GM18873 (cell line): ENCODE measurements at regions not wholly inside any gene's neighbourhood (a gene's known extent, or its start where the extent isn't known, plus 50 kb on each side); places are given as distances from the start of the nearest gene placed in this dataset.

Experiments
- ATAC-seq: cut with Tn5 transposase; IDR thresholded peaks from one replicate; pipeline ENCODE4 v1.9.1; 2021; ENCODE audit warnings: mild to moderate bottlenecking, moderate library complexity, moderate number of reproducible peaks; ENCODE audit not compliant: unreplicated experiment, low FRiP score

DNA sequence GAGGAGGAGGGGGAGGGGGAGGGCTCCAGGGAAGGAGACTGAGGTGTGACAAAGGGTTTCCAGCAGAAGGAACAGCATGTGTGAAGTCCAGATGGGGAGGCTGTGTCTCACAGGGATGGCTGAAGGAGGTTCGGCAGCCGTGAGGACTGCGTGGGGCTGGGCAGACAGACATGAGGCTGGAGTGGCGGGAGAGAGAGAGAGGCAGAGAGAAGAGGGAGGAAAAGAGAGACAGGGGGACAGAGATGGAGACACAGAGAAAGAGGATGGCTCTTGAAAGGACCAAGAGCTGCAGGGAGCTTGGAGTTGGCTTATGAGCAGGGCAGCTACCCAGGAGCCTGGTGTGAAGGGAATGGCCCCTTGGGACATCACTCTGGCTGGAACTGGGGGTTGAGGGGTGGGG lies 138.9 kb upstream of the ASB18 start:
- ATAC-seq: no peak

DNA sequence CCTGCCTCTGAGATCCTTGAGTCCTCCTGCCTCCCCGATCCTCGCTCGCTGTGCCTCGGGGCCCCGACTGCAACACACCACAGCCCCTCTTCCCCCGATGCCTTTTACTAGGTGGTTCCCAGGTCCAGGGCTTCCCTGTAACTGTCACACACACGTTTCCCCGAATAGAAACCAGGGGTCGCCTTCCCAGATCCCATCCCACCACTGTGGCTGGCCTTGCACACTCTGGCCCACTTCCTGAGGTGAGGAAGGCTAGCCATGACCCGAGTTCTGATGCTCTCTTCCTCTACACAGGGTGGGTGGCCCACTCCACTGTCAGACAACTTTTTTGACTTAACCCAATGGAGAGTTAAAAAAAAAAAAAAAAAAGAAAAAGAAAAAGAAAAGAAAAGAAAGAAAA lies 139.6 kb upstream of the ASB18 start:
- no peak for ATAC-seq

DNA sequence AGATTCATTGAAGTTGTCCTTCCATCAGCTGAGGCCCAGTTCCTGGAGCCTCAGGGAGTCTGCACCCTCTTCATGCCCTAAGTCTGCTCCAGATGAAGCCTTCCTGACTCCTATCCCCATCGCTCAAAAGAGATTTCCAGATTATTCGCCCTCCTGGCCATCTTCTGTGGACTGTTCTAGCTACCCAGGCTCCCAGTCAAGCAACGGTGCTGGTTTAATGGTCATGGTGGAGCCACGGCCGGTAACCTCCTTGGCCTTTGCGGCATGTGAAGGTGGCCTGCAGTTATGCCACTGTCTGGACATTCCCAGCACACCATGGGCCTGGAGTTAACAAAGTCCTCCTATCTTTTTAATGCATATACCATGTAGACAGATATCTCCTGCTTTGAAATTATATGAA lies 140.1 kb upstream of the ASB18 start:
- no peak for ATAC-seq

DNA sequence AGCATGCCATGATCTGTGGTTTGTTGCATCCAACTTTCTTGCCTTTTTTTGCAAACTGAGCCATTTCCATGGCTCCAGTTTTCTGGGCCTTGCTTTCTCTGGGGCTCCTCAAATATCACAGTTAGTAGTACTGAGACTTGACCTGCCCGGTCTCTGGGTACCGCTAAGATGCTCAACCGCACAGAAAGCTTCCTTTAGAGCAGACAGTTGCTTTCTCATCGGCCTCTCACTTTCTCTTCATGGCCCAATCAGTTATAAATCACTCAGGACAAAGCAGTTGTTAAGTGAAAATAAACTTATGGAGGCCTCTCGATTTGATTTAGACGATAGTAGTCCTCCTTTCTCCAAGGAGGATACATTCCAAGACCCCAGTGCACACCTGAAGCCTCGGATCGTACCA lies 141.2 kb upstream of the ASB18 start:
- no peak for ATAC-seq

DNA sequence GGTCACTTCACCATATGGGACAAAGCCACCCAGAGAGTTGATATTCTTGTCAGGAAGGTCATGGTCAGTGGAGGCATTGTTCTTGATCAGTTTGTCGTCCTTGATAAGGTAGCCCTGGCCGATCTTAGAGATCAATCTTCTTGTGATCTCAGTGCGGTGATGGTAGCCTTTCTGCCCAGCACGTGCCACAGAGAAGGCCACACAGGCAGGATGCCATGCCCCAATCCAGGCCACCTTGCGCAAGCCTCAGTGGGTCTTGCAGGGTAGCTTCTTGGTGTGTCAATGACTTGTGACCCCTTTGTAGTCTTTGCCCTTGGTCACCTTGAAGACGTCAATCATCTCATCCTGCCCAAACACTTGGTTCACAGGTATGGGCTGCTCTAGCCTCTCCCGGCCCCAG lies 143.9 kb upstream of the ASB18 start:
- no peak for ATAC-seq

DNA sequence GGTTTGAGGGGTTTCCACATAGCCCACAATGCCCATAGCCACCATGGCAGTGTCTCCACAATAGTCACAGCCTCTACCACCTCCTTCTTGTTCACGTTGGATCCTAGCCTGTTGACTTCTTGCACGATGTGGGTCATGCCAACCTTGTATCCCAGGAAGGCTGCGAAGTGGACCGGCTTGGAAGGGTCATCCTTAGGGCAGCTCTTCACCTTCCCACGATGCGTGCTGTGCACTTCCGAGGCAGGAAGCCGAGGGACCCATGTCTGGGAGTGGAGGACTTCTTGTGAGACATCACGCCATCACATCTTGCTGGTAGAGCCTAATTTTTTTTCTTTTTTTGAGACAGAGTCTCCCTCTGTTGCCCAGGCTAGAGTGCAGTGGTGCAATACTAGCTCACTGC lies 144.6 kb upstream of the ASB18 start:
- no peak for ATAC-seq

DNA sequence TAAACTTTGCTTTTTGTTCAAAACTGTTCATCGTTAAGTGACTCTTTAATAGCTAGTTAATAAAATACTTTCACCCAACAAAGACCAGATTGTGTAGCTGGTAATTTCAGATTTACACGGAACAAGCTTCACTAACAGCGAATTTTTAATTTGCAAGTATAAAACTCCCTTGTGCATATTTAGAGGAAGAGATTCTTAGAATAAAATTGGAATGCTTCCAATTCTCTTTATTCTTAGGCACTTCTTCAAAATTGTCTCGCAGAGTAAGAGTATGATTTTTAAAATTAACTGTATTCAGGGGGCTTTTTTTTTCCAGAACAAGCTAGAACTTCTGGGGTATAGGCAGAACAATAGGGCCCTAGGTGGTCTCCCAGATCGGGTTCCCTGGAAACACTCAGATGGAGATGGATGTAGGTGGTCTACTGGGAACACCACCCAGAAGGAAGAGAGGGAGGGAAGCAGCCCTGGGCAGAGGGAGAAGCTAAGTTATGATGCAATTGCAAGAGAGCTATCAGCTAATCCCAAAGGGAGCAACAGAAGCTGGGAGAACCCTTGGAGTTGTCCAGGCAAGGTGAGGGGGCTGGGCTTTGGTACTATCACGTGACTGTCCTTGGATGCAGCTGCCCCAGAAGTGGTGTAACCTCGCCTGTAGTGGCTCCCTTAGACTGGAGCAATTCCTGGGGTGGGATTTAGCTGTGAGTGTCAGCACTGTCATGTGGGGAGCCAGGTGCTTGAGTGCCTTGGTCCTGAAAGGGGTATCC lies 151.7 kb upstream of the ASB18 start:
- ATAC-seq: no peak

DNA sequence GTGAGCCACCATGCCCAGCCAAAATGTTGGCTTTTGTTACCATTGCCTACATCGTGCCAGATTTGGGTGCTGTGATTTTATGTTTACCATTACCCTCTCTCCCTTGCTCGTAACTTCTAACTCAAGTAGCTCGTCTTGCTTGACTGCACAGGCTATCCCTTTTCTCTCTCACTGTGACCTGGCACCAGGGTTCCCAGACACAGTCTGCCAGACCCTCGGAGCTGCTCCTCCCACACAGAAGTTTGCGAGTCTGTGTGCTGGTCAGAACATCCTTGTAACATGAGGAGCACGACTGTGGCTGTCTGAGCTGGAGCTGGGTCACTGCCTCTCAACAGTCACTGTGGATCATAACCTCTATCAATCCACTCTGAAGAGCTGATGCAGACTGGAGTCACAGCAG lies 152.5 kb upstream of the ACKR3 start:
- no peak for ATAC-seq

DNA sequence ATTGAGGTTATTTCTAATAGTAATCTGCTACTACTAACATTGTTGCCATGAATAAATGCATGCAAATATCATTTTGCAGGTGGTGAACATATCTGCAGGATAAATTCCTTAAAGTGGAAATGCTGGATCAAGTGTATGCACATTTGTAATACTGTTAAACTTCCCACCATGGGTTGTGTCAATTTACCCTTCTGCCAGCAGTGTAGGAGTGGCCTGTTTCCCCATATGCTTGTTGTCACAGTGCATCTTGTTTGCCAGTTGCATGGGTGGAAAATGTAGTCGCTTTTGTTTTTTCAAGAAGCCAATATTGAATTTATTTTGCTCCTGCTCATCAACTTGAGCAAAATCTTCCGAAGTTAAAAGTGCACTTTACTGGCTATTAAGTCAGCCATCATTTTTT lies 139.0 kb upstream of the ACKR3 start:
- ATAC-seq: no peak

DNA sequence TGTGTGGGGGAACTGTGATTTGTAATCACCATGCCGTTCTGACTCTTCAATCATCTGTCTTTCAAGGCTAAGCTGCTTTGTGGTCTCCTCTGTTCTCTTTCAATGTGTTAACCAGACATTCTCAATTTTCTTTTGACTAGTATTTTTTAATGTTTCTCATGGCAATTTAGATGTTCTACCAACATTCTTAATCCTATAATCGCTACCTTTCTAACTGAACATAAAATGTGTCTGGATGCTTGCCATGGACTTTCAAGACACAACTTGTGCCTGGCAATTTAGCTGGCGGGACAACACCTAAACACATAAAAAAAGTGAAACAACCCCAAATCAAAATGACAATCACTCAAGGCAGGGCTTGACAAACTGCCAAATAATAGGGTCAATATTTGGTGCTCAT lies 135.0 kb upstream of the ACKR3 start:
- ATAC-seq: no peak

DNA sequence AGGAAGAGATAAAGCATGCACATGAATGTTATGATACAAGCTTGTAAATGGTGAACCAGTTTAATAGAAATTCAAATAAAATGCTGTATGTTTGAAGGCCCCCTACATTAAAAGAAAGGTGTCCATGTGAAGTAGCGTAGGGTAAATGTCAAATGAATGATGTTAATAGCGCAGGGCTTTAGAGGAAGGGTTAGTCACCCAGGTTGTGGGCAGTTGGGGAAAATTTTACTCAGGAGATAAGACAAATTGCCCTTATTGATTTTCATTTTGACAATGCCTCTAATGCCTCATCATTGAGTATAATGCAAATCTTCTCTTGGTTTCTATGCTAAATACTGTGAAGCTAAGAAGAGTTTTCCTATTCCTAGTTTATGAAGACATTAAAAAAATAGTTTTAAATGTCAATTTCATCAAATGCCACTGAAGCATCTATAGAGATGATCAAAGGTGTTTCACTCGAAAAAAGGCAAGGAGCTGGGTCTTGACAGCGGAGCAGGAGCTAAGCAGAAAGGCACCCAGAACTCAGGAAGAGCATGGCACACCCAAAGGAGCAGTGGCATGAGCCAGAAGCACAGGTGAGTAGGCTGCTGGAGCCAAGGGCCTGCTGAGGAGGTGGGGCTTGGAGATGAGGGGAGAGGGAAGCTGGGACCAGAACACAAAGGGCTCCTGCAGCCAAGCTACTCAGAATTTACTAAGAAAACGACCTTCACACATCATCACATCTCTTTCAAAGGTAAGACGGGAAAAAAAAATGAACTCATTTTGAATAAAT lies 129.3 kb upstream of the ACKR3 start:
- ATAC-seq: no peak

DNA sequence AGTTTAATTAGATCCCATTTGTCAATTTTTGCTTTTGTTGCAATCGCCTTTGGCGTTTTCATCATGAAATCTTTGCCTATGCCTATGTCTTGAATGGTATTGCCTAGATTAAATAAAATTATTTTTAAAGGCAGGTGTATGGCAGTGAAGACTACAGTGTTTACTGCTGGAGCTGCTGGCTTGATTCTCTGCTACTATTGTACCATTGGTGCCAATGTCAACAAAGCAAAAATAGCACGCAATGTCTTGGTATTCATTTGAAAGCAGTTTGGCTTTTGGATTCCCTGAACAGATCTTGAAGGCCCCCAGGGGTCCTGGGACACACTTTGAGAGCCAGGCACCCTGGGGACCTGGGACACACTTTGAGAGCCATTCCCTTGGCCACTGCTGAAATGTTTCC lies 125.4 kb upstream of the ACKR3 start:
- no peak for ATAC-seq

DNA sequence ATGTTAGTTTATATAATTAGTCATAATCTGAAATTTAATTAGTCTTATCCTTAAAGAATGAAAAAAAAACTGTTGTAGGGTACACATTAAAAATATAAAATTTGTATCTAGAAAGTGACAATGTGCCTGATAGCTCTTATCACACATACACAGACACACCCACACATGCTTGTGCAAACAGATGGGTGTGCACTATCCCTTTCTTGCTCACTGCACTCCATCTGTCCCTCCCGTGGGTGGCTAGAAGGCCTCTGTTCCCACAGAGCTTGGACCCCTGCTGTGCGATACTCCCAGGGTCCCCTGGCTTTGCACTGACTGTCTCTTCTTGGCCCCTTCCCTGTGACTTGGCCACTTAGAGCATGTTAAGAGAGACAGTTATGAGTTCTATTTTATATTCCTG lies 123.9 kb upstream of the ACKR3 start:
- no peak for ATAC-seq

DNA sequence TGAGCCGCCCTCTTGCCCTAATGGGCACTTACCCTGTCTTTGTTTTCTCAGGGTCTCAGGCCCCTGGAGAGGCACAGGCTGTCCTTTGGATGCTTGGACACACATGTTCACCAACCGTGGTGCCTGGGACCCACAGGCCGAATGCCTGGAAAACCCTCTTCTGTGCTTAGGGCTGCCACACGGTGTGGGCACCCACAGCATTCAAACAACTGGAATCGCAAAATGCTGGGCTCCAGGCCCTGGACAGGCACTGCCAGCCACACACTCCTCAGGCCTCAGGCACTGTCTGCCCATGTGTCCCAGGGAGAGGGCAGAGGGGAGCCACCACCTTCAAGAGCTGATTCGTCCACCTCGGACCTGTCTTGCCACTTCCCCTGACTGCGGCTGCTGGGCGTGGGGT lies 123.1 kb upstream of the ACKR3 start:
- no peak for ATAC-seq

DNA sequence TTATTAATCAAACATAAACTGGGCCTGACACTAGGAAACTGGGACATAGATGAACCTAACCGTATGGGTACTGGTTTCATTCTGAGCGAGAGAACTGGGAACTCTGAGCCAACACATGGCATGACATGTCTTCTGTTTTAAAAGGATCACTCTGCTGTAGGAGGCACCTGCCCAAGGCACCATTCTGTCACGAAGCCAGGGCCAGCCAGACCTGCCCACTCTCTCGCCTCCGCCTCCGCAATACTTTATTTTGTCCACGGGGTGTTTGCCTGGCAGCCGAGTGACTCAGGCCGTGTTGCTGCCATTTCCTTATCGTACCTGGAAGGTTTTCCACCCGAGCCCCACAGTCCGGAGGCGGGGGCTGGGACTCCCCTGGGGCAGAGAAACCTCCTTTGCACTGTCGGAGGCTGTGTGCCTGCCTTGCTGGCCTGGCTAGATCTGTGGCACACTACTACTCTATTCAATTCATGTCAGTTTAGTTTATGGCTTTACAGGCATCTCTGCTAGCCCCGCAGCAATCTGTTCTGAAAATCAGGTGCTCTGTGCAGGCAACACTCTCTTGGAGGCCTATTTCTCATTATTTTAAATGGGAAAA lies 120.4 kb upstream of the ACKR3 start:
- no peak for ATAC-seq

DNA sequence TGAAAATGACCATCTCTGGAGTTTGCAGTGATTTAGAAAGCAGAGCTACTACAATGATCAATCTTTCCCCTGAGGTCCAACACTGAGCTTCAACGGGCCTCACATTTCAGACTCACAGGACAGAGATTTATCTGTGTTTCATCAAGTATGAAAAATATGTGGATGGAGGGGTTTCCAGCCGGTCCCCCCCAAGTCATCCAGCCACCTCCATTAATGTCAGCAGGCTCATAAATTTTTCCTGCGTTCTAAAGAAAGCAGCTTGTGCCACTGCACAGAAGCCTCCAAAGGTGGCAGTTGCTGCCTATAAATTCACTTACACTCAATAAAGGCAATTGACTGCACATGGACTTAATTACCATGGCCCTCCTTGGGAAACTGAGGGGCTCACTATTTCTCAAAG lies 117.4 kb upstream of the ACKR3 start:
- ATAC-seq: no peak

DNA sequence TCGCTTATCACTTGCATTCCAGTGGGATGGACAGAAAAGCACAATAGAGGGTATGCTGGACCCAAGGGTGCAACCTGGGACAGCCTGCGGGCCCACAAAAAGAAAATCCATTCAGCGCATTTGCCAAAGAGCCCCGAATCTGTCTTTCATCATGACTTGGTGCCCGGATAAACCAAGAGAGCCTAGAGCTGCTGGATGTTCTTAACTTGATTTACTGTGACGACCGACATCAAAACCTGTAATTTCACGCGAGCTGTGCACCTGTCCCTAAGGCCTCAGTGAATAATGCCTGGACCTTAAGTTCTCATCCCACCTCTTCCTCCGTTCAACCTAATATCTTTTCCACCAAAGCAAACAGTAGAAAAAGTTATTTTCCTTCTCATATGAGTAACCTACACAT lies 115.5 kb upstream of the ACKR3 start:
- ATAC-seq: no peak

DNA sequence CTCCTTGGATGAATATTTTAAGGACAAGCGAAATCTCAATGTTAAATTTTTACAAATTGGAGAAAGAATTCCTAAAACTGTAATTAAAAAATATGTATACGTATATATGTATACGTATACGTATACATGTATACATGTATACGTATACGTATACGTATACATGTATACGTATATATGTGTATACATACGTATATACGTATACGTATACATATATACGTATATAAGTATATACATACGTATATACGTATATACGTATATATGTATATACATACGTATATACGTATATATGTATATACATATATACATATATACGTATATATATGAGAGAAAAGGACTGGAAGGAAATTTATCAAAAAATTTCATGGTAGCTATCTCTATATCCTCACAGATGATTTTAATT lies 110.2 kb upstream of the ACKR3 start:
- no peak for ATAC-seq

DNA sequence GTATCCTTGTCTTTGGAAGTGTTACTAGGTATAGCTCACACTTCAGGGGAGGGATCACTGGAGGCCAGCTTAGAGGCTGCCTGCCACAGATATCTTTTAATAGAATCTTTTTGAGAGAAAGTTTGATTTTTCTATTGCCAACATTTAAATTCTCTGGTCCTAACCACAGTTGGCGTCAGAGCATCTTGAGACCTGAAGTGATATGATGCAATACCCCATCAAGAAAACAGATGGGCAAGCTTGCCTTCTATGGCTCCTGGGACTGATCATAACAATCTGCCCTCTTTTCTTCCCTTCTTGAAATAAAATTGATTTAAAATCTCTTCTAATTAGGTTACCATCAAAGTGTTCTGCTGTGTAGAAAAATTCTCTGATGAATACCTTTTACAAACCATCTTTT lies 105.5 kb upstream of the ACKR3 start:
- ATAC-seq: no peak

DNA sequence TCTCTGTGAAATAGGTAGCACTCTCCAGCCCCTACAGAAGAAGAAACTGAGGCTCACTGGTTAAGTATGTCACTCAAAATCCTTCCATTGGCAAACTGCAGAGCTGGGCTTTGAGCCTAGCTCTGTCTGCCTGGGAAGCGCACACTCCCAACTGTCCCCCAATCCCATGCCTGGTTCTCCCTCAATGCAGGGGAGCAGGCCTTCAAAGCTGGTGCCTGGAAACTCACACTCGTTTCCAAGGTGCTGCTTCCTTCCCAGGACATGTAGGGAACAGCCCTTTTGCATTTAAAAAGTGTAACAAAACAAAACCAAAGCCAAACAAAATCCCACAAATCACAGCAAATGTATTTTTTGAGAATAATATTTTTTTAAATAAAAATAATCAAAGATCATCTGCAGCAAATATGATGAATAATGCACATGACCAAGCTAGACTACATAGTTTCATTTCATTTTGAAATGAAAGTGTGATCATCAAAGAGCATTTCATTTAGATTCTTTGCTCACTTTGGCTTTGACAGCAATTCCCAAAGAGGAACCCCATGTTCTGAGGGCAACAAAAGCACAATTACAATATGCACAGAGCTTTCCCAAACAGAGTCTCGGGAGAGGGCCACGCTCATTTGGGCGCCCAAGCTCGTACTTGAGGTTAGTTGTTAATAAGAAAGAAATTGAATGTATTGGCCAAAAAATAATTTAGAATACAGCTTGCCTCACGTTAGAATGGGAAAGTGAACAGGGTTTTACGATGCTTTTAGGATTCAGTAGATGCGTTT lies 96.7 kb upstream of the ACKR3 start:
- no peak for ATAC-seq

DNA sequence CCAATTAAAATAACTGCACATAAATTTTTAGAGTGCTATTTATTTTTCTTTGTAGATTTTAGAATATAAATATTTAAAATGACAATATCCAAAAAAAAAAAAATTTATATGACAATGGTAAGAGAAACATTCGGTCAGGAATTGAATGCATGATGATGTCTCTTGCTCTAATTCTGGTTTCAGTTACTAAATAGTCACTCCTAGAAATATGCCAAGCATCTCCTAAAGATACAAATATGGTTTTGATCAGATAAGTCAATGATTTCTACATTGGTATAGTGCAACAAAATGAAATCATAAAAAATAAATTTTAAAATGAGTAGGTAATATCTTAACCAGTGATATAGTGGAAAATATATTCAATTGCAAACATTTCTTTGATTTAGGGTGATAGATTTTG lies 95.9 kb upstream of the ACKR3 start:
- no peak for ATAC-seq
